ENCODE measurements at regions not wholly inside any gene's neighbourhood (a gene's known extent, or its start where the extent isn't known, plus 50 kb on each side); places are given as distances from the start of the nearest gene placed in this dataset.
"Not testable (repeated sequence)": the region's sequence is repeated elsewhere in the genome, so short reads cannot be mapped to it uniquely, and the experiment has no call there.

GRCh38 chr6:82740072-82740471 lies 325.6 kb downstream of the UBE3D start:
- DNase-seq (ENCODE audit: low spot score), result no peak

GRCh38 chr6:82741325-82741995 lies 324.2 kb downstream of the UBE3D start:
- DNase-seq (ENCODE audit: low spot score), result no peak

DNA sequence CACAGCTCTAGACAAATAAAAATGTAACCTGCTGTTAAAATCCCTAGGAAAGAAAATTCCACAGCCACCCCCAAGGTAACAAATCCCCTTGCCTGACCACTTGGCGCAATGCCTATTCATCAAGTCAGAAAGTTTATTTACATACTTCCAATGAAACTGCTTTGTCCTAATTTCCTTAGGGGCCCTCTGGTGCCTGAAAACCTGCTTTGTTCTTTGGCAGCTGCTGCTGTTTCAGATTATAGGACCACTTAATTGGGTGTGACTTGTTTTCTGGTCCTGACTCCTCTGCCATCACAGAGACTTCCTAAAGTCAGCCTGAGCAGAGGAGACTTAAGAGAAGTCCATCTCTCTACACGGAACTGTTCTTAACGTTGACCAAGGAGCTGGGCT lies 323.6 kb downstream of the UBE3D start:
- no peak for DNase-seq (ENCODE audit: low spot score)

DNA sequence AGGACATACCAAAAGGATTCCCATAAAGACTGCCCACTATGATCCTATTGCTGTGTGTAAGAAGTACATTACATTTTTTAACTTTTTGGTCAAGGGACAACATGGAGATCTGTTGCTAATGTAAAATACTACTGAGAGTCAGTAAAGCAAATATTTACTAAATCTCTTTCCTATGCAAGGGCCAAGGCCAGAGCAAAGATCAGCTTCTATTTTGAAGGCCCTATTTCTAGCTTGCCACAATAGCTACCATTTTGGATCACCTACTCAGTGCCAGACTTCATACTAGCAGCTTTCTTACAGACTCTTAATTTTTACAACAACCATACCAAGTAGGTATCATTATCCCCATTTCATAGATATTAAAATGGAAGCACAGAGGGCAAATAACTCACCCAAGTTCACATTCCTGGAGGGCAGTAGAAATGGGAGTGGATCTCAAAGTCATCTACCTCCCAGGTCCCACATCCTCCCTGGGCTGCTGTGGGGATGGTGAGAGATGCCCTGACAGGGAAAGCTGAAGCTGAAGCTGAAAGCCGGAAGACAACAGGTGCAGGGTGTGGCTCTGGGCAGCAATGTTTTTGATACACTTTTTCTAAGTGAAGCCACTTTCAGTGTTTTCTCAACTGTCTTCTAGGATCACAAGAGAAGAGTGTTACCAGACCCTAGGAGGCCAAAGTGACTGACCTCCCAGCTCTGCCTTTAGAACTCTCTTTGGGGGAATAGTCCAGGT lies 321.2 kb downstream of the UBE3D start:
- no peak for DNase-seq (ENCODE audit: low spot score)

DNA sequence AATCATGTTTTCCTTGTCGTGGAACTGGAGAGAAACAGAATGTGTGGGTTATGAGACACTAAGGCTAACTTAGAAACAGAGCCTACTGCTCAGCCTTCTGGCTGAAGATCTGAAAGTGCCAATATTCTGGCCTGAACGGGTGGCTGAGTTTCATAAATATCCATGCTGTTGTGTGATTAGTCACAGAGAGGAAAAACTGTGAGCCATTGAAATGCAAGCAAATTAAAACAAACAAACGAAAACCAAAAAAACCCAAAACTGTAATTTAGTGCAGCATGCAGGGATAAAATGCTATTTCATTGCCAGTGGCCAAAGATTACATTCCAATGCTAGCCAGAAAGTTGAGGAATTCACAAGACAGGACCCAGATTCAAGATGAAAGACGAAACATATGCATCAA lies 315.1 kb downstream of the UBE3D start:
- no peak for DNase-seq (ENCODE audit: low spot score)

- no peak for DNase-seq (ENCODE audit: low spot score)
Measured at GRCh38 chr6:82751718-82752117, 313.9 kb downstream of the UBE3D start.

GRCh38 chr6:82761674-82762345 lies 303.8 kb downstream of the UBE3D start:
- no peak for DNase-seq (ENCODE audit: low spot score)

DNA sequence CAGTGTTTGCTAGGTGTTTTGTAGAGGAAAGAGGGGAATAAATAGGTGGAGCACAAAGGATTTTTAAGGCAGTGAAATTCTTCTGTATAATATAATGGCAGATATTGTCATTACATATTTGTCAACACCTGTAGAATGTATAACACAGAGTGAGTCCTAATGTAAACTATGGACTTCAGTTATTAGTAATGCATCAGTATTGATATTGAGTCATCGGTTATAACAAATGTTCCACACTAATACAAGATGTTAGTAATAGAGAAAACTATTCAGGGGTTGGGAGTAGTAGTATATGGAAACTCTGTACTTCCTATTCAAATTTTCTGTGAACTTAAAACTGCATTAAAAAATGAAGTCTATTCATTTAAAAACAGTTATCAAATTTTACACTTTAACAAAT lies 299.2 kb downstream of the UBE3D start:
- no peak for DNase-seq (ENCODE audit: low spot score)

DNA sequence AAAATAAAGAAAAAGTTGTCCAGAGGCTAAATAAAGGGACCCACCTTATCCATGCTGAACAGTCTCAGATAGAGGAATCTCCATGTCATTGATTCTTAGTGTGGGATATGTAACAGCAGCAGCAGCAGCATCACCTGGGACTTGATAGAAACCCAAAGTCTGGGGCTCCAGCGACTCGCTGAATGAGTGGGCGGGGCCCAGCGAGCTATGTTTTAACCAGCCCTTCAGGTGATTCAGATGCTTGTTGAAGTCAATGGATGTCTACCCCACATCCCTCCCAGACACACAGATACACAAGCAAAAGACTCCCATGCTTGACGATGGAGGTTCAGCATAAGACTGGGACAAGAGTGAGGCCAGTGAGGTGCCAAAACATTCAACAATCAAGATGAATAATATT lies 298.6 kb downstream of the UBE3D start:
- no peak for DNase-seq (ENCODE audit: low spot score)

- DNase-seq (ENCODE audit: low spot score), result no peak
Measured at GRCh38 chr6:82767447-82767846, 298.2 kb downstream of the UBE3D start.

DNA sequence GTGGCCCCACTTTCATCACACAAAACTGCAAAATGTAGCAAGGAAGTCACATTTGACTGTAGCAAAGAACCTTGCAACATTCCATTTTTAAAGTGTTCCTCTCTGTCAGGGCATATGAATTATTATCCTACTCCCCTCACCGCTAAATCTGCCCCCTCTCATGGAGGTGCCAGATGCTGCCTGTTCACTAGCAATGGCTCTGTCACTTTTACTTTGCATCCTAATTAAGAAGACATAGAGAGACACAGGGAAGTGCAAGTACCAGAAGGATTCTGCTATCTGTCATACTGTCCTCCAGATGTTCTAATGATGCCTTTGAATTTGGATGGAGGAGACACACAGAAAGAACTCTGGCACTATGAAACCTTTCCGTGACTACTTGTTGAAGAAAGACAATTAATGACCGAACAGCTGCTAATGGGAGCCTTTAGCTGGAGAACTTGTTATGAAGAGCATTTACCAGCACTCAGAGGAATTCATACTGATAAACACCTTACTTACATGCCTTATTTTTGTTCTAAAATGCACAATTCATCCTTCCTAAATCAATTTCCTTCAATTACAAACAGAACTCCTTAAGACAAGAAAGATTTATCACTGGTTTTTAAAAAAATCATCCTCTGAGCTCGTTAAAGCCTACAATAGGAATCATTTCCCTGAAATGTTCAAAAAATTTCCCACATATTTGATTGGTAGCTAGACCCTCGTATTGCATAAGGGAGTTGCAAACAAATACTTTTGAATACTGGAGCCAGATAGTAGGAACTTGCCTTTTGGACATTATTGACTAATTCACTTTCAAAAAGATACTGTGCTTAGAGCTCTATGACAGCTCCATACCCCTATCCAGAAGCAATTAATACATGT lies 292.6 kb downstream of the UBE3D start:
- no peak for DNase-seq (ENCODE audit: low spot score)

- no peak for DNase-seq (ENCODE audit: low spot score)
Measured at GRCh38 chr6:82775361-82775760, 290.3 kb downstream of the UBE3D start.

DNA sequence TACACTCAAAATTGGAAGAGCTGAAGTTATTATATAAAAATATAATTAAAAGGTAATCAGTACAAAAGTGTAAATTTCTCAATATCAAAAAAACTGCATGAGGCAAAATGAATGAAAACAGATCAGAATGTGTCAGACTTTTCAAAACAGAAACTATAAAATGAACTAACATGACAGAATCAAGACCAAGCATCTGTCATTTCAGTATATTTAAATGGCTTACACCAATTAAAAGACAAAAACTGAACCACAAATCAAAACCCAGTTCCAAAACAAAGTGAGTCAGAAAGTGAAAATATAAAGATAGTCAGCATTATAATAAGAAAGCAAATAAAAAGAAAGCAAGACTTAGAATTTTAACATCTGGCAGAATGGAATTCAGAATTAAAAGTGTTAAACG lies 289.7 kb downstream of the UBE3D start:
- no peak for DNase-seq (ENCODE audit: low spot score)

DNA sequence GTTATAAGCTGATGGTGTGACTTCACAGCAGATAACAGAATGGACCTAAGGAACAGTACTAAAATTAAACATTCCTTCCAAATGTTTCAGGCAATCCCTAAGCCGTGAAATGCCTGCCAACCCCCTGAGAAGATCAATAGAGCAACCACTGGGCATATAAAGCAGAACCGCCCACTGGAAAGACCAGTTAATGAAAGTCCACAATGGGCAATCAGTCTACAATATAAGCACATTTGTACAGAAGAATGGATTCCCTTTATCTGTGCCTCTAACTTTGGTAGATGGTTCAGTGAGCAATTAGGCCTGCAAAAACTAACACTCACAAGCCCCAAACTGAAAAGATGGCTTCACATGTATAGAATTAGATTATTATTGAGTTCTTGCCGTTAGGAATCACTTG lies 286.6 kb downstream of the UBE3D start:
- no peak for DNase-seq (ENCODE audit: low spot score)

DNA sequence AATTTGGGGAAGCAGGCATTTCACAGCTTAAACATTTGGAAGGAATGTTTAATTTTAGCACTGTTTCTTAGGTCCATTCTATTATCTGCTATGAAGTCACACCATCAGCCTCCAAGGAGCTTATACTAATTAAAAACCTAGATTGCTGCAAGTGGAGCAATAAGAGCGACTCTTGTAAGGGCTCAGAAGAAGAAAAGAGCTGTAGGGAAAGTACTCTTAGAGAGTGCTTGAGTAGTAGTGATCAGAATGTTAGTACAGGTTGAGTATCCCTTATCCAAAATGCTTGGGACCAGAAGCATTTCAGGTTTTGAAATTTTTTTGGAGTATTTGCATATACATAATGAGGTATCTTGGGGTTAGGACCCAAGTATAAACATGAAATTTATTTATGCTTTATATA lies 285.3 kb downstream of the UBE3D start:
- DNase-seq (ENCODE audit: low spot score), result no peak

GRCh38 chr6:82781620-82782204 lies 283.9 kb downstream of the UBE3D start:
- no peak for DNase-seq (ENCODE audit: low spot score)

DNA sequence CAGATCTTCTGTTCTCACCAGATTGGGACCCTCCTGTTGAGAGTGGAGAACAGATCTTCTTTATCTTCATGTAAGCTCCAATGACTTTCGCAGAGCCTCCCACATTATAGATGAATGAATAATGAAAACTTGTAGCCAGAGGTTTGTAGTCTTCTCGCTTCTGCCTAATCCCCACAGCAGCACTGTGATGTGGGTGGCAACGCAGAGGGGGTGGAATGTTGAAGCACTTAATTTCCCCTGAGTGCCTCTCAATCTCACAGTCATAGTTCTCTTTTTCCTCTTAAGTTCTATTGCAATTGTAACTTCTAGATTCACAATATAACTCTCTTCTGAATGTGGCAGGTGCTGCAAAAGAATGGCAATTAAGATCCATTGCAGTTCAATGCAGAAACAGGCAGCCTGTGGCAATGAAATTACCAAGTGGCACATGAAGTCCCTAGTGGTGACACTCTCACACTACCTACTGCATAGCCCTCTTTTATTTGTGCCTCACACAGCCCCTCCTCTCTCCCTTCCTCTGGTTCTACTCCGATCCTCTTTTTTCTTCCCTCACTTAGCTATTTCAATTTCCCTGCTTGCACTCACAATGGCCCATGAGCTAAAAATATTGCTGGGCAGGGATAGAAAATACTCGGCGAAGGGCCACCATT lies 281.9 kb downstream of the UBE3D start:
- DNase-seq (ENCODE audit: low spot score), result no peak

DNA sequence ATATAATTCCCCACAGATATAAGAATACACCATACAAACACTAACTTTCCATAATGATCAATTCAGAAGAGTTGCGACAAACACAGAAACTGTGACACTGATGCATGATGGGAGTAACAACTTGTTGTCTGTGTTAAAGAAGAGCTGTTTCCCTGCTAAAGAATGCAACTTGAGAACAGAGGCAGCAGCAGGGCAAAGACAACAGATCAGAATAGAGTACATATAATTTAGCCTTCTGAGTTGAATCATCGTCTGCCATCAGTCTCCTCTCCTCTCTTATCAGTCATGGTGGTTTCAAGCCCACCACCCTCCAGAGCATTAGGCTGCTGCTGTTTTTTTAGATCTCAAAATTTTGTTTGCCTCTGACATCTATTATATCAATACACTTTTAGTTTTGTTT lies 280.4 kb downstream of the UBE3D start:
- DNase-seq (ENCODE audit: low spot score), result no peak

- no peak for DNase-seq (ENCODE audit: low spot score)
Measured at GRCh38 chr6:82786248-82786647, 279.4 kb downstream of the UBE3D start.

- DNase-seq (ENCODE audit: low spot score), result no peak
Measured at GRCh38 chr6:82795940-82796339, 269.7 kb downstream of the UBE3D start.

- DNase-seq (ENCODE audit: low spot score), result no peak
Measured at GRCh38 chr6:82801083-82801482, 264.6 kb downstream of the UBE3D start.

DNA sequence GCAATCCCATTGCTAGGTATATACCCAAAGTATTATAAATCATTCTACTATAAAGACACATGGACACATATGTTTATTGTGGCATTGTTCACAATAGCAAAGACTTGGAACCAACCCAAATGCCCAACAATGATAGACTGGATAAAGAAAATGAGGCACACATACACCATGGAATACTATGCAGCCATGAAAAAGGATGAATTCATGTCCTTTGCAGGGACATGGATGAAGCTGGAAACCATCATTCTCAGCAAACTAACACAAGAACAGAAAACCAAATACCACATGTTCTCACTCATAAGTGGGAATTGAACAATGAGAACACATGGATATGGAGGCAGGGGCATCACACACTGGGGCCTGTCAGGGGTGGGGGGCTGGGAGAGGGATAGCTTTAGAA lies 249.4 kb downstream of the UBE3D start:
- DNase-seq (ENCODE audit: low spot score), result not testable (repeated sequence)
